OCI-LY7 (cell line): ENCODE measurements at regions not wholly inside any gene's neighbourhood (a gene's known extent, or its start where the extent isn't known, plus 50 kb on each side); places are given as distances from the start of the nearest gene placed in this dataset.

Experiments
- CTCF ChIP-seq: fragments of 200-600 bp; sonication (generic); conservative IDR thresholded peaks from 2 replicates; pipeline ENCODE4 v1.5.1; 2014; ENCODE audit warnings: mild to moderate bottlenecking, antibody characterized with exemption, low read length, moderate library complexity, mixed read lengths
- EZH2phosphoT487 ChIP-seq: fragments of 200-600 bp; sonication (generic); IDR thresholded peaks from 2 replicates; pipeline ENCODE4 v1.6.1; 2018; ENCODE audit warnings: low read depth, borderline replicate concordance, mild to moderate bottlenecking, mixed run types, antibody characterized with exemption, low read length, moderate library complexity, mixed read lengths

GRCh38 chr2:445896-446295 lies 158.0 kb upstream of the ALKAL2 start:
- TF ChIP-seq CTCF, result no peak
- no peak for TF ChIP-seq EZH2phosphoT487
